ENCODE measurements at regions not wholly inside any gene's neighbourhood (a gene's known extent, or its start where the extent isn't known, plus 50 kb on each side); places are given as distances from the start of the nearest gene placed in this dataset.

GRCh38 chr12:72110937-72111650, 161.1 kb upstream of the TRHDE start:
- TF ChIP-seq ZNF384 (IDR thresholded peaks at IDR 0.05): no peak
- no peak for TF ChIP-seq SUZ12 (IDR thresholded peaks at IDR 0.05)
- TF ChIP-seq BHLHE40 (IDR thresholded peaks at IDR 0.05; ENCODE audit: borderline replicate concordance): no peak
- TF ChIP-seq FOXK2 (IDR thresholded peaks at IDR 0.05): no peak
- TF ChIP-seq NFRKB (IDR thresholded peaks at IDR 0.05): no peak

All from HEK293T (cell line).